ENCODE measurements at regions not wholly inside any gene's neighbourhood (a gene's known extent, or its start where the extent isn't known, plus 50 kb on each side); places are given as distances from the start of the nearest gene placed in this dataset.
A peak's percentile ranks its signal among the peaks of the same experiment; 100 is the strongest.

GRCh38 chr10:79883986-79884385 lies 57.4 kb downstream of the NUTM2E start:
- DNase-seq, result peak; percentile 10

GRCh38 chr10:79886345-79886744 lies 59.8 kb downstream of the NUTM2E start:
- no peak for DNase-seq

Measured in NCI-H82 (cell line).